ENCODE measurements at regions not wholly inside any gene's neighbourhood (a gene's known extent, or its start where the extent isn't known, plus 50 kb on each side); places are given as distances from the start of the nearest gene placed in this dataset.
A peak's percentile ranks its signal among the peaks of the same experiment; 100 is the strongest.

DNA sequence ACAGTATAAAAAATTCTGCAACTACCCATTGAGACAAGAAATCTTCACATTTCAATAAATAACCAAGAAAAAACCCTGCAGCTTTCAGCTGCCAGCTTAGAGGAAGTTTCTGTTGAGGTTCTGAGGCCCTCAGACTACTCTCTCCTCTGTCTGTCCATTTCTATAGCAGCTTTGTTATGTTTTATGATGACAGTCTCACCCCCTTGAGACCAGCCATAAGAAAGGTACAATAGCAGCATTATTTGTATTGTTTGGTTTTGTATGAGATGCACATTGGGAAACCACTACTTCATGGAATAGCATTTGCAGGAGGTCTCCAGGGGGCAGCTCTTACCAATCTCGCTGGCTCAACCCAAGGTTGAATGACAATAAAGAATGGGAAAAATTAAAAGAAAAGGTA is 334.6 kb upstream of the VRK2 start:
- DNase-seq (ENCODE audit: low spot score), result no peak

DNA sequence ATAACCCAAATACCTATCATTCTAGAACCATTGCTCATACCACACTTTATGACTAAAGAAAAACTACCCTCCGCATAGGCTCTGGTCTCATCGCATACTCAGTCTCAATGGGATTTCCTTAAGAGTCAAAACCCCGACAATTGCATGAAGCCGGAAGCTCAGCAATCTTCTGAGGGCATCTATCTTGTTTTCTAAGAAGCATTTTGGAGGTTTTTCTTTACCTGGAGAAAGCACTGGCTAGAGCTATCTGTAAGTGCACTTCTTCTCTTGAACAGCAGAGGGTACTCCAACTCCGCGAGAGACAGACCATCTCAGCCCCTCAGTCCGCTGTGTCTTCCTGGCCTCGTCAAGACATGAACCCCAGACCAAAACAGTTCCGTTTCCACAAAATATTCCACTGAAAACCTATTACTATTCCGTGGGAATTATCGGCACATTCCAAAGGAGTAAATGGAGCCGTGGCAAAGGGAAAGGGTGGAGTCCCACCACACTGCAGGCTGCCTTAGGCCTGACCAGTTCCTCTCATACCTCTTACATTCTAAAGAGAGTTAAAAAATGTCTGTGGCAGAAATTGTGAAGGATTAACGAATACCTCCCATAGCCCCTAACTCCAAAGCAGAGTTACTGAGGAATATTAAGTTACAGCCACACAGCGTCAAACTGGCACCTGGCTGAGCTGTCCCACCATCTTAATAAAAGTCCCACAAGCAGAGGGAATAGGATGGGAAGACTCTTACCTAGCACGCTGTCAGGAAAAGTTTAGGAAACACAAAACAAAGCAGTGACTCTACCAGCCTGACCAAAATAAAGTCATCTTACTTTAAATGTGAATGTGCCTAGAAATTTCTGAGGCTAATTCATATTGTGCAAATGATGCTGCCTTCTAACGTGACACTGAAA is 325.6 kb upstream of the VRK2 start:
- peak; percentile 45 for DNase-seq (ENCODE audit: low spot score)

DNA sequence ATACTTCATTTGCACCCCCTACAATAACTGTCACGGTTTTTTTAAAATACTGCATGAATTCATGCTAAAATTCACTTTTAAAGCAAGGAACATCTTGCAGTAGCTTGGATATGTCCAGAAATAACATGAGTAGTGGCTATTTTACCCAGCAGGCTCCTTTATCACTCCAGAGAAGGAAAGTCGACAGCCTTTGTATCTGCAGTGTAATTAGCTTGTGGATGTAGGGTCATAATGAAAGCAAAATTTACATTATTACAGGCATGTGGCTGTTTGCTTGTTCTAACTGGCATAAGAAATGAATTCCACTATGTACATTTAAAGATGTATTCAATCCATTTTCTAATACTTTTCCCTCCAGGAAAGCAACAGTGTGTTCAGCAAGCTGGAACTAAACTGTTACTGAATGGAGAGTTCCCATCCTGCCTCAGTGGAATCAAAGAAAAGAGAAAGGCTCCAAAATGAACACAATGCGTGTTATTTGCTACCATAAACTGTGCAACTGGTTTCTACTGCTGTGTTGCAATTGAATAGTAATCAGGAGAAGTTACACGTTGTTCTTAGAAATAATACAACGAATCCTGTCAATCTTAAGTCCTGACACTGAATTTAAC is 321.2 kb upstream of the VRK2 start:
- DNase-seq (ENCODE audit: low spot score), result no peak

DNA sequence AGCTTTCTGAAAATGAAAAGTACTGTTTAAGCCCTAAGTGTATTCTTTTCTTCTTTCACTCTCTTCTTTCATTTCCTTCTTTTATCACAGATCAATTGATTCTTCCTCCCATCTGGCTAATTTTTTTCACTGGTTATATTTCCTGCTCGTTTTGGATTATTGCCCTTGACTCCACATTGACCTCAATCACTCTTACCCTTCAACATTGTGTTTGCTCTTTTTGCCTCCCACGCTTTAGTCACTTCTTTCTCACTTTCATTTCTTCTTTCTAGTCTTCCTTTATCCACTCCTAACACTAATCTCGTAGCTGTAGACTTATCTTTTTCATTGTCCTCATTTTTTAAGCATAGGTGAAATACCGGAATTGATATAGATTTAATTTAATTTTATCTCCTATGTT is 320.3 kb upstream of the VRK2 start:
- DNase-seq (ENCODE audit: low spot score), result no peak

DNA sequence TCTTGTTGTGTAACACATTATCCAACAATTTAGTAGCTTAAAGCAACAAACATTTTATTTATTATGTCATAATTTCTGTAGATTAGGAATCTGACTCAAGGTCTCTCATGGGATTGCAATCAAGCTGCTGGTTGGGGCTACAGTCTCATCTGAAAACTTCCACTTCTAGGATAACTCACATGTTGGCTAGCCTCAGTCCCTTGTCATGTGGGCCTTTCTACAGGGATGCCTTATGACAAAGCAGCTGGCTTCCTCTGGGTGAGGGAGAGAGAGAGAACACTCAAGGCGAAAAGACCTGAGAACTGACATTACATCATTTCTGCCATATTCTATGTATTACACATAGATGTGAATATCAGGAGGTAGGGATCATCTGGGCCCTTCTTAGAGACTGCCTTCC is 317.9 kb upstream of the VRK2 start:
- DNase-seq (ENCODE audit: low spot score), result no peak

DNA sequence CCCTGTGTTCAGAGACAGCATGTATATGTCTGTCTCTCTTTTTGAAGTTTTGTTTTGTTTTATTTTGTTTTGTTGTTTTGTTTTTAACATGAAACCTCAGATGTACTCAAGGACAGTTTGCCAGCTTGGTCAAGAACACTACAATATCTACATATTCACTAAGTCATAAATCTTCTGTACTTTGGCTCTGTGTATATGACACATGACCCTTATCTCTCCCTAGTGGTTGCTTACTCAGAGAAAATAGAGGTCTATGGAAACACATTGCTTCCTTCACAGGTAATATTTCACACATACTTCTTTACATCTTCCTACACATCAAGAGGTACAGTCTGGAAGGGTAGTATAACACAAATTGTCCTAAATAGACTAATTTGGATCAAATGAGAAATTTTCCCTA is 312.6 kb upstream of the VRK2 start:
- DNase-seq (ENCODE audit: low spot score), result no peak

DNA sequence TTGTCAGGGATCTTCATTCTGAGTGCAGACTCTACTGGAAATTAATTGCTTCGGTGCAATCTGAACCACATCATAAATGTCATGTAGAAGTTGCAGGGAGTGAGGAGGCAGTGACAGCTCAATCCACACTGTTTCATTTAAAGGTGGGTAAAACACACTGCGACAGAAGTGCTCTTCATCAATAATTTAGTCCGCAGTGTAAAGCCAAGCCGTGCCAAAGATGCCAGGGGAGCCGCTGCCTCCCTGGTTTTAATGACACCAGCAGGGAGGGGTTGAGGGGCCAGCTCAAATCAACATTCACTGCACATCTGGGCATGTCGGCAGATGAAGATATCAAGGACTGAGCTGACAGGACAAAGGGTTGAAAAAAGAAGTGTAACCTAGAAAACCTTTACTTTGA is 305.7 kb upstream of the VRK2 start:
- DNase-seq (ENCODE audit: low spot score), result no peak

DNA sequence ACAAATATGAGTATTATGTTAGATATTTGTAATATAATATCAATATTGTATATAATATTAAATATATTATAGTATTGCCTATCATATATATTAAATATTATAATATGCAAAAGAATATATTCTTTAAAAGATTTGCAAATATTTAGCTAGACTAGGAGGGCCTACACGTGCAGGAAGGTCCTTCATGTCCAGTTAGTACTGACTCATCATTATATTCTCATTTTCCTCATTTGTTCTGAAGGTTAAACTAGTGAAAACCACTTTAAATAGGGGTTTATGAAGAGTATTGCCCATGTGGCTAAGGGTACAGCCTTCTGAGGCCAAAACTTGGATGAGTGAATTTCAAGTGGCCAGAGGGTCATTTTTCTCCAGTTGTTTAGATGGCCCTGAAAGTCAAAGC is 293.0 kb upstream of the VRK2 start:
- no peak for DNase-seq (ENCODE audit: low spot score)

DNA sequence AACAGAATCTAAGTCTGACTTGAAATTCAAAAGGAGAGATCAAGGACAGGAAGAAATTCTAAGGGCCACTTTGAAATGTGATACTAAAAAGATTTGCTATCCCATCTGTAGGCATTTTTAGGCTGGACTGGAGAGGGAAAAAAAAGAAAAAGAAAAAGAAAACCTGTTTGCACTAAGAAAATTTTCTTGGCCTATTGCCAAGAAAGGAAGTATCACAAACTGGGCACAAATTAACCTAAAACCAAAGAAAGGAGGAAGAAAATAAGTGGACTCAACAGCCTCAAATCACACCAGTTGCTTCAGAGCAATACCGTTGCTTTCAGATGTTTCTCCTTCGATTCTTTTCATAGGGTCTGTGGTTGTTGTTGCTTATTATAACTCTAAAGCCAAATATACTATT is 287.9 kb upstream of the VRK2 start:
- no peak for DNase-seq (ENCODE audit: low spot score)

DNA sequence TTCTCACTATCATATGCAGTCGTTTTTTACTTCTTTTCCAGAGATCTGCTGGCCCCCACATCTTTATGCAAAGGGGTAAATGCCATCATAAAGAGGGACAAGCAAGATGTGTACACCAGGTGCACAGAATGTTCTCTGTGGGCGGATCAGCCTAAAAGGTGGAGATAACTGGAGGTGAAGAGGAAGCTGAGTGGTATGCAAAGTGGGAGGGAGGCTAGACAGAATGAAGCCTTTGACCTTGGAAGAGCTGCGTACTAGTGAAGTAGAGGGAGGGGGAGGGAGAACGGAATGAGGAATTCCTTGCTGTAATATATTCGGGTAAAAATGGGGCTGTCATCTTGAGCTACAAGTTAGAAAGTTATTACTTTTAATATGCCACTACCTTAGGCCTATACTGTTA is 287.5 kb upstream of the VRK2 start:
- no peak for DNase-seq (ENCODE audit: low spot score)

DNA sequence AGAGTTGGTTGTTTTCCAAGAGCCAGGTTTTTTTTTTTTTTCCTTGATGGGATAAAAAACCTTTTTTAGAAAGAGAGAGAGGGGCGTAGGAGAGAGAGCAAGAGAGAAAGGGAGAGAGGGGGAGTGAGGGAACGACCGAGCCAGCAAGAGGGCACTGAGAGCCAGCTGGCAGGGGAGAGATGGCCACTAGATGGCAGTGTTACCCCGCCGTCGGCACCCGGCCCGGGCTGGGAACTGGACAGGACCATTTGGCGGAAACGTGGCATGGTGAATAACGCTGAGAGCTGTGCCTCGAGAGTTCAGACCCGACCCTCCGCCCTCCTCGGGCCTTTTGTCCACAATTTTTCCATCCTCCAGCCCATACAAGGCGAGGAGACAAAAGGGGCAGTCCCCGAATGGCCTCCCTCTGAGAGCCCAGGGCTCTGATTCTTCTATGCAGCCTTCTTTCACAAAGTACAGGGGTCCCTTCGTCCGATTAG is 286.7 kb upstream of the VRK2 start:
- peak; percentile 63 for DNase-seq (ENCODE audit: low spot score)

DNA sequence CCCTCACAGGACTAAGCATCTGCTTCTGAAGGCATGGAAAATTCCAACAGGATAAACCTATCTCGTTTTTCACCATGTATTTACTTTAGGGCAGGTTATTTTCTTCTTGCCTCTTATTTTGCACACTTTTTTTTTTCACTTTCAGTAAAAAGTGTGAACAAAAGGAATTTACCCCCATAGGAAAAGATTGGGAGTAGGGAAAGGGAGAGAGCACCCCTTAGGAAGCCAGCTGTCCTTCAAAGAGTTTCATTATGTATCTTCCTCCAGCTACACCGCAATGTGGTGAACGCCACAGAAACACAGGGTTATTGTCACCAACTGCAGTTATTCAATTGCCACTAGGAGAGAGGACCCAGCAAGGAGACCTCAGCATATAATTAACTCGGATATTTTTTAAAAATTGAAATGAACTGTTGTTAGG is 286.2 kb upstream of the VRK2 start:
- no peak for DNase-seq (ENCODE audit: low spot score)

DNA sequence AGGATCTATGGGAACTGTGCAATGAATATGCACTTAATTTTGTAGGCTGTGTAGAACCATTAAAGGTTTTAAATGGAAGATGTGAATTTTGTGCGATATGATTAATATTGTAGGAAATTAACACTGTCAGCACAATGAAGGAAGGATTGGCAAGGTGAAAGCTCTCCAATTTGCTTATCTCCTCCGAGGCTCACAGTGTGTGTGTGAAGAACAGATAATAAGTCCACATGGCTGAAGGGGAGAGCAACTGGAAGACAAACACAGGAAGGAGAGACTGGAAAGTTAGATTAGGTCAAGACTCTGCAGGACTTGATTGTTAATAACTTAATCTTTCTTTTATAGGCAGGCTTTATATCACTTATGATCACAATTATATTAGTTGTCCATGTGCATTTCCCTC is 269.7 kb upstream of the VRK2 start:
- no peak for DNase-seq (ENCODE audit: low spot score)

DNA sequence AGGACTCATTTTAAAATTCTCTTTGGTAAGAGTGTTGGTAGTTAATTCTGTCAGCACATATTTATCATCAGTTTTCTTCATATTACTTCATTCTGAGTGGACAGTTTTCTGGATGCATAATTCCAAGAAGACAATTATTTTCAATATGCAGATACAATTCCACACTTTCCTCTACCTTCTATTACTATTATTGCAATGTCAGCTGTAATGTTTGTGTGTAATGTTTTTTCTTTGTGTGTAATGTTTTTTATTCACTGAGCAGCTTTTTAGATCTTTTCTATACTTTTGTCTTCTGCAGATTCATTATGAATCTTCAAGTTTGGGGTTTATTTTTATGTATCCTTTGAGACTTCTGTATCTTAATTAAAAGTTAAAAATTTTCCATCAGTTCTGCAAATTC is 264.0 kb upstream of the VRK2 start:
- DNase-seq (ENCODE audit: low spot score), result no peak

DNA sequence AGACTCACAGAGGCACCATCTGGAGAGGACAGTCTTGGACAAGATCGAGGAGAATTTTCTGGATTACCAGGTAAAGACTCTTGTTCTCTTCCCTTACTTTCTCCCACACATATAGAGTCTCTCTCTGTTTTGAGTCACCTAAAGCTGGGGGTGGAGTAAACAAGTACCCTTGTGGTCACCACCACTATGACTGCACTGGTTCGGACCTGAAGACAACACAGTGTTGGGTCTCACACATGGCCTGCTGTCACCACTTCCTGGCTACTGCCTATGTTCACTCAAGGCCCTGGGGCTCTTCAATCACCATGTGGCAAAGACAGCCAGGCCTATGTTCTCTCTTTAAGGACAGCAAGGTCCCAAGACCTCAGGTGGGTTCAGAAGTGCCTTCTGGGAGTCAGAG is 253.3 kb upstream of the VRK2 start:
- no peak for DNase-seq (ENCODE audit: low spot score)

DNA sequence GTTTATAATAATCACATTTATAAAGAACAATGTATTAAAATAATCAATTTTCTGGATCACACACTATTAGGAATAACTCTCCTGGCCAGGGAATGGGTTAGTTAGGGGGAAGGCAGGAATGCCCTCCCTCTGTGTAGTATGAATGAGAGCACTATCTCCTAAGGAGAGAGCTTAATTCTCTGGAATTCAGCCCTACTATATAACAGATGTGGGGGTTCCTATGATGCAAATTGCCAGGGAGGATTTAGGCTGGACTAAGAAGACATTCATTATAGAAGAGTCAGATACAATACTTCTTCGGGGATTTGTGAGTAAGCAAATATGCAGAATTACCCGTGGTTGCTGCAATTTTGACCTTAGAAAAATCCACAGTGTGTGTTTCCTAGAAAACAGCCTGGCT is 250.1 kb upstream of the VRK2 start:
- no peak for DNase-seq (ENCODE audit: low spot score)

DNA sequence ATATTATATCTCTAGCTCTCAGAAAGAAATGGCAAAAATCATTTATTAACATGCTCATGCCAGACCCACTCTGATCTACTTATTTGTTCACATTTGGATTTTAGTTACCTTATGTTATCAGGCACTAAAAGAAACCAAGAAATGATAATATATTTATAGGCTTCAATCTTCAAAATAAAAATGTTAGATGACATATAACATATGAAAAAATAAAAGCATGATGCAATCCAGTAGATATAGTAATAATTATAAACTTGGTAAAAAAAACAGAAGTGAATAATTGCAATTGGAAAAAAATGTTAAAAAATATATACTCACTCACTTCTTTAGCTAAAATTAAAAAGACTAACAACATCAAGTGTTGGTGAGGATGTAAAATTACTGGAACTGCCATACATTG is 248.3 kb upstream of the VRK2 start:
- no peak for DNase-seq (ENCODE audit: low spot score)

DNA sequence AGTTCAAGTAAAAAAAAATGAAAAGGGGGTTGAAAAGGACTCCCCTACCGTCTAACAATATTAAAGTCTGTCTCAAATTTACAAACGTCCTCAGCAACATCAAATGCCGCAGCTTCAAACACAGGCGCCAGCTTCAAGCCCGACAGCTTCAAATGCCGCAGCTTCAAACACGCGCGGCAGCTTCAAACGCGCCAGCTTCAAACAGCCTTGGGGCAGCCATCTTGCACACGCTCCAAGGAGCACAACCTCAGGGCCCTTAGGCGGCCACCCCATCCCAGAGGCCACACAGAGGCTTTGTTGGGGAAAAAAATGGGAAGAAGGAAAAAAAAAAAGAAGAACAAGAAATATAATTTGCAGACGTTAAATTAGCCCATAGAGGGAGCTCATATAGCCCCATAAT is 244.4 kb upstream of the VRK2 start:
- DNase-seq (ENCODE audit: low spot score), result no peak

DNA sequence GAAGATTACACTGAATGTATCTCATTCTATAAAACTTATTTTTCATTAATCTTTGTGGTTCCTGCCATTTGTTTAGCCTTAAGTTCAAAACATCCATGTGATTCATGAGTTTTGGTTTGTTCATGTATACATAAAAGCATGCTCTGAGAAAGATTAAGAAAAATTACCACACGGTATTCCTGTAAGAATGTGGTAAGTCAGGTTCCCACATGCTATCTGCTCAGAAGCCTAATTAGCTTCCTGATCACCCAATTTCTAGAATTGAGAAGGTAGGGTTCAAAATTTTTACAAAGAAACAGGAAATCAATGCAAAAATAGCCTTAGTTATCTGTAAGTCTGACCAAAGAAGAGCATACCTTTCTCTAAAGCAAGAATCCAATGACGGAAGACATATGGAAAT is 241.6 kb upstream of the VRK2 start:
- no peak for DNase-seq (ENCODE audit: low spot score)

DNA sequence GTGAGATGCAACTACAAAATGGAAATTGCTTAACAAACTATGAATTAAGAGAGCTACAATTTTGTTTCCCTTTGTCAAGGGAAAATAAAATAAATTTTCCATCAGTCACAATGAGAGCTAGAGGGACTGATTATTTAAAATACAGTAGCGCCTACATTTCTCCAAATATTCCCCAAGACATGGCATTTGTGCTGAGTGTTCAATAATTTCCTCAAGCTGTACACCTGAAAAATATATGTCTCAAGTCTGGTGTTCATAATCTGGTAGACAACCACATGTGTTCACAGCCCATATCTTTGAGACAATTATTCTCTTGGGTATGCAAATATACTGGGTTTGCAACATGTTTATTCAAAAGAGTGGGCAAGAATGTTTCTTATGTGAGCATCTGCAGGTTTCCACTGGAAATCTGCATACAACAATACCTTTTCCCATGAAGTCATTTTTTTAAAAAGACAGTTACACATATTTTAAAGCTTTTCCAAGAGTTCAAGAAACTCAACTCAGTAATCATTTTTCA is 240.1 kb upstream of the VRK2 start:
- no peak for DNase-seq (ENCODE audit: low spot score)

DNA sequence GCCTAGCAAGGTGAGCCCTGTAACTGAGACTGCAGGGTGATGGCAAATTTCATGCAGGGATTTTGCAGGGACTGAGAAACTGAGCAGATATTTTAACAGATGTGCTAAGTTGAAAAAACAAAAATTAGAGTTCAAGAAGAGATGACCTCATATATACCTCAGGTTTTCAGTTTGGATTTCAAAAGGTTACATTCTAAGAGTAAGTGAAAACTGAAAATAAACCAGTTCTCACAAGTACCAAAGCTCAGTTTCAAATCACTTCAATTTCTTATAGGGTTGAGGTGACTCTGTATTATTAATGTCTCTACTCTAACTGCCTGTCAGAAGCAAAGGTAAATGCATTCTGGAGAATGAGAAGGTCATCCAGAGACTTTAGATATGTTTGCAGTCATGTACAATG is 237.4 kb upstream of the VRK2 start:
- DNase-seq (ENCODE audit: low spot score), result no peak

DNA sequence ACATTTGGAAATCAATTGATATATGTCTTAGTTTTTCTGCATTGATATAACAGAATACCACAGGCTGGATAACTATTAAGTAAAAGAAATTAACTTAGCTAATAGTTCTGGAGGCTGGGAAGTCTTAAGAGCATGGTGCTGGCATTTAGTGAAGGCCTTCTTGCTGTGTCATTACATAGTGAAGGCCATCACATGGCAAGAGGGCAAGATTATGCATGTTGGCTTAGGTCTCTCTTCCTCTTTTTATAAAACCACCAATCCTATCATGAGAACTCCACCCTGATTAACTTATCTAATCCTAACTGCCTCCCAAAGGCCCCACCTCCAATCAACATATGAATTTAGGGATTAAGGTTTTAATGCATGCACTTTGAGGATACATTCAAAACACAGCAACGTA is 225.5 kb upstream of the VRK2 start:
- DNase-seq (ENCODE audit: low spot score), result no peak

DNA sequence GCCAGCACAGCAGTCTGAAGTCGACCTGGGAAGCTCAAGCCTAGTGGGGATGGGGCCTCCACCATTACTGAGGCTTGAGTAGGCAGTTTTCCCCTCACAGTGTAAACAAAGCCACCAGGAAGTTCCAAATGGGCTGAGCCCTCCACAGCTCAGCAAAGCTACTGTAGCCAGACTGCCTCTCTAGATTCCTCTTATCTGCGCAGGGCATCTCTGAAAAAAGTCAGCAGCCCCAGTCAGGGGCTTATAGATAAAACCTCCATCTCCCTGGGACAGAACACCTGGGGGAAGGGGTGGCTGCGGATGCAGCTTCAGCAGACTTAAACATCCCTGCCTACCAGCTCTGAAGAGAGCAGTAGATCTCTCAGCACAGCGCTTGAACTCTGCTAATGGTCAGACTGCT is 218.4 kb upstream of the VRK2 start:
- DNase-seq (ENCODE audit: low spot score), result no peak

DNA sequence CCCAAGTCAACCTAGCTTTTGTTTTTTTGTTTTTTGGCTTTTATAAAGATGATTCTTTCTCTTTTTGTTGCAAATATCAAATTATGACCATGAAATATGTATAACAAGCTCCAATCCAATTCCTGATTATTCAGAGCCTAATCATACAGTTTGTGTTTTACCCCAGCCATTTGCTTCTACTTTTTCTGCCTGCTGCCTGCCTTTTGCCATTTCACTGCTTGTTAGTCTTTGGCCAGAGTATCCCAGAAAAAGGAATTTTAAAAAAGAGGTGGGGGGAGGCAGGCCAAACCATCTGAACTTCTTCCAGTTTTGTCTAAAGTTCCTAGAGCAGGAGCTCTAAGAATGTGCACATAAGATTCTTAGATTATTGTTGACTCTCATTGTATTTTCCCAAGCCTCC is 211.9 kb upstream of the VRK2 start:
- DNase-seq (ENCODE audit: low spot score), result no peak

Measured in hepatic stellate cell (primary cell).